HEK293 (cell line): ENCODE measurements at regions not wholly inside any gene's neighbourhood (a gene's known extent, or its start where the extent isn't known, plus 50 kb on each side); places are given as distances from the start of the nearest gene placed in this dataset.

Source experiments
- CTCF ChIA-PET: fragments of 350-600 bp; formaldehyde crosslinking; extraction: SDS; loops from one replicate; lab custom pipeline; 2021; ENCODE audit warnings: antibody characterized with exemption; lab: Yijun Ruan, JAX
- POLR2A ChIA-PET: fragments of 300-600 bp; formaldehyde crosslinking; extraction: SDS; loops from one replicate; lab custom pipeline; 2020; ENCODE audit warnings: antibody characterized with exemption, inconsistent platforms; lab: Yijun Ruan, JAX
- H3K27ac ChIP-seq: fragments of 200-500 bp; sonication (Bioruptor generic); 2 replicates; pipeline ENCODE4 v1.5.1; 2014; ENCODE audit warnings: low read depth, low read length, control low read depth, inconsistent platforms; ENCODE audit errors: extremely low read depth
- H3K36me3 ChIP-seq, 2 experiments: fragments of 200-500 bp in 1 of 2; sonication (Bioruptor generic) in 1 of 2; 1 replicate in 1 of 2; 2 replicates in 1 of 2; pipeline ENCODE4 v1.5.1; 2014 to 2017; ENCODE audit warnings: inconsistent platforms in 2 of 2, low read length in 2 of 2; ENCODE audit not compliant: control insufficient read depth in 2 of 2, insufficient read depth in 1 of 2
- H3K4me1 ChIP-seq: fragments of 200-500 bp; sonication (Bioruptor generic); 2 replicates; pipeline ENCODE4 v1.5.1; 2014; ENCODE audit warnings: mild to moderate bottlenecking, low read length, inconsistent platforms; ENCODE audit not compliant: control insufficient read depth, insufficient read depth
- H3K4me3 ChIP-seq: 2 replicates; pipeline ENCODE4 v1.5.1; 2011; ENCODE audit warnings: low read depth, mild to moderate bottlenecking, control low read depth, low read length, moderate library complexity
- H3K9me3 ChIP-seq: fragments of 200-500 bp; sonication (Bioruptor generic); 2 replicates; pipeline ENCODE4 v1.5.1; 2014; ENCODE audit warnings: low read depth, low read length, inconsistent platforms; ENCODE audit not compliant: control insufficient read depth, insufficient read depth
- BCL11B ChIP-seq: fragments of 450-650 bp; formaldehyde crosslinking; IDR thresholded peaks from 2 replicates; pipeline ENCODE4 v1.5.1; 2016; ENCODE audit warnings: low read depth, missing biosample characterization, missing genetic modification characterization
- KLF1 ChIP-seq: fragments of 450-650 bp; formaldehyde crosslinking; IDR thresholded peaks from 2 replicates; pipeline ENCODE4 v1.5.1; 2016; ENCODE audit warnings: missing biosample characterization, missing genetic modification characterization
- MYNN ChIP-seq: fragments of 450-650 bp; formaldehyde crosslinking; IDR thresholded peaks from 2 replicates; pipeline ENCODE4 v1.5.1; 2016; ENCODE audit warnings: missing biosample characterization, missing genetic modification characterization, borderline replicate concordance
- OVOL3 ChIP-seq: fragments of 450-650 bp; formaldehyde crosslinking; IDR thresholded peaks from 2 replicates; pipeline ENCODE4 v1.5.1; 2016; ENCODE audit warnings: missing biosample characterization, missing genetic modification characterization
- ZFP37 ChIP-seq: fragments of 450-650 bp; formaldehyde crosslinking; IDR thresholded peaks from 2 replicates; pipeline ENCODE4 v1.5.1; 2016; ENCODE audit warnings: missing biosample characterization, missing genetic modification characterization
- ZNF157 ChIP-seq: fragments of 450-650 bp; formaldehyde crosslinking; IDR thresholded peaks from 2 replicates; pipeline ENCODE4 v1.5.1; 2016; ENCODE audit warnings: missing biosample characterization, missing genetic modification characterization
- ZNF2 ChIP-seq: fragments of 450-650 bp; formaldehyde crosslinking; IDR thresholded peaks from 2 replicates; pipeline ENCODE4 v1.5.1; 2016; ENCODE audit warnings: missing biosample characterization, missing genetic modification characterization
- ZNF266 ChIP-seq: fragments of 450-650 bp; formaldehyde crosslinking; IDR thresholded peaks from 2 replicates; pipeline ENCODE4 v1.5.1; 2016; ENCODE audit warnings: missing biosample characterization, missing genetic modification characterization, low read depth
- ZNF274 ChIP-seq, 2 experiments: fragments of 200-500 bp in 1 of 2; fragments of 450-650 bp in 1 of 2; sonication (Bioruptor generic) in 1 of 2; formaldehyde crosslinking in 1 of 2; IDR thresholded peaks; 2 replicates each; pipeline versions ENCODE4 v1.5.1 to v1.6.1; 2014 to 2016; ENCODE audit warnings: borderline replicate concordance in 1 of 2, inconsistent platforms in 1 of 2, low read length in 1 of 2, missing biosample characterization in 1 of 2, missing genetic modification characterization in 1 of 2
- ZNF37A ChIP-seq: fragments of 450-650 bp; IDR thresholded peaks from 2 replicates; pipeline ENCODE4 v1.5.1; 2018; ENCODE audit warnings: missing biosample characterization, missing genetic modification characterization
- ZNF48 ChIP-seq: fragments of 450-650 bp; formaldehyde crosslinking; IDR thresholded peaks from 2 replicates; pipeline ENCODE4 v1.5.1; 2016; ENCODE audit warnings: missing biosample characterization, missing genetic modification characterization
- ZNF521 ChIP-seq: fragments of 450-650 bp; formaldehyde crosslinking; IDR thresholded peaks from 2 replicates; pipeline ENCODE4 v1.5.1; 2017; ENCODE audit warnings: missing biosample characterization, mild to moderate bottlenecking, missing genetic modification characterization
- ZNF558 ChIP-seq: fragments of 450-650 bp; formaldehyde crosslinking; IDR thresholded peaks from 2 replicates; pipeline ENCODE4 v1.5.1; 2016; ENCODE audit warnings: missing biosample characterization, missing genetic modification characterization
- ZNF571 ChIP-seq: fragments of 450-650 bp; formaldehyde crosslinking; IDR thresholded peaks from 2 replicates; pipeline ENCODE4 v1.5.0; 2017; ENCODE audit warnings: missing biosample characterization, missing genetic modification characterization
- ZNF658 ChIP-seq: fragments of 450-650 bp; formaldehyde crosslinking; IDR thresholded peaks from 2 replicates; pipeline ENCODE4; 2016; ENCODE audit warnings: missing biosample characterization, missing genetic modification characterization
- ZNF76 ChIP-seq: fragments of 450-650 bp; formaldehyde crosslinking; IDR thresholded peaks from 2 replicates; pipeline ENCODE4; 2016; ENCODE audit warnings: low read depth, missing biosample characterization, missing genetic modification characterization, borderline replicate concordance
- ZSCAN16 ChIP-seq: fragments of 450-650 bp; formaldehyde crosslinking; IDR thresholded peaks from 2 replicates; pipeline ENCODE4 v1.5.1; 2016; ENCODE audit warnings: missing biosample characterization, missing genetic modification characterization
- ZSCAN23 ChIP-seq: fragments of 450-650 bp; formaldehyde crosslinking; IDR thresholded peaks from 2 replicates; pipeline ENCODE4 v1.5.1; 2016; ENCODE audit warnings: missing biosample characterization, missing genetic modification characterization
- TF ChIP-seq, protein P1 (sequence below): fragments of 450-650 bp; formaldehyde crosslinking; IDR thresholded peaks from 2 replicates; pipeline ENCODE4 v1.5.1; 2017; ENCODE audit warnings: missing biosample characterization, missing genetic modification characterization
- TF ChIP-seq, protein P2 (sequence below): fragments of 450-650 bp; formaldehyde crosslinking; IDR thresholded peaks from 2 replicates; pipeline ENCODE4 v1.5.1; 2017; ENCODE audit warnings: missing biosample characterization, missing genetic modification characterization
- TF ChIP-seq, protein P3 (sequence below): fragments of 450-650 bp; IDR thresholded peaks from 2 replicates; pipeline ENCODE4 v1.5.1; 2018; ENCODE audit warnings: missing biosample characterization, missing genetic modification characterization
- TF ChIP-seq, protein P4 (sequence below): fragments of 450-650 bp; formaldehyde crosslinking; IDR thresholded peaks from 2 replicates; pipeline ENCODE4 v1.5.1; 2016; ENCODE audit warnings: missing biosample characterization, missing genetic modification characterization, low read depth
- TF ChIP-seq, protein P5 (sequence below): fragments of 450-650 bp; formaldehyde crosslinking; IDR thresholded peaks from 2 replicates; pipeline ENCODE4 v1.5.1; 2016; ENCODE audit warnings: missing biosample characterization, missing genetic modification characterization, low read depth

DNA sequence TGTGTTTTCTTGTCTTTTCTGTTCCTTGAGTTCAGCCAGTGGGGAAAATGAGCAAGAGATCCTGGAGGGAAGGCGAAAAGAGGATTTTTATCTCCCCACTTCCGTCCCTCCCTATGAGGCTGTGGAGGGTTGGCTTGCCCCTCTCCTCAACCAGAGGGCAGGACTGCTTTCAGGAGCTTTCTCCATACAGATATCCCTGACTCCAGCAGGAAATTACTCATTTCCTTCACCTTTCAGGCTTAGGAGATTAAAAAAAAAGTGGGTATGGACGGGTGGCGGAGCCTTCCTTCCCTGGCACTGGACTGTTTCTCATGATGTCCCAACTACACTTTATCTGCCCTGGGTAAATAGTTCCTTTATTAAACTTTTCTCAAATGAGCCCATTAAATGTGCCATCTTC is 241.2 kb downstream of the FRK start (continued):
- TF ChIP-seq, protein P1, sequence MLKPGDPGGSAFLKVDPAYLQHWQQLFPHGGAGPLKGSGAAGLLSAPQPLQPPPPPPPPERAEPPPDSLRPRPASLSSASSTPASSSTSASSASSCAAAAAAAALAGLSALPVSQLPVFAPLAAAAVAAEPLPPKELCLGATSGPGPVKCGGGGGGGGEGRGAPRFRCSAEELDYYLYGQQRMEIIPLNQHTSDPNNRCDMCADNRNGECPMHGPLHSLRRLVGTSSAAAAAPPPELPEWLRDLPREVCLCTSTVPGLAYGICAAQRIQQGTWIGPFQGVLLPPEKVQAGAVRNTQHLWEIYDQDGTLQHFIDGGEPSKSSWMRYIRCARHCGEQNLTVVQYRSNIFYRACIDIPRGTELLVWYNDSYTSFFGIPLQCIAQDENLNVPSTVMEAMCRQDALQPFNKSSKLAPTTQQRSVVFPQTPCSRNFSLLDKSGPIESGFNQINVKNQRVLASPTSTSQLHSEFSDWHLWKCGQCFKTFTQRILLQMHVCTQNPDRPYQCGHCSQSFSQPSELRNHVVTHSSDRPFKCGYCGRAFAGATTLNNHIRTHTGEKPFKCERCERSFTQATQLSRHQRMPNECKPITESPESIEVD (tag by site-specific recombination), result no peak
- TF ChIP-seq, protein P2, sequence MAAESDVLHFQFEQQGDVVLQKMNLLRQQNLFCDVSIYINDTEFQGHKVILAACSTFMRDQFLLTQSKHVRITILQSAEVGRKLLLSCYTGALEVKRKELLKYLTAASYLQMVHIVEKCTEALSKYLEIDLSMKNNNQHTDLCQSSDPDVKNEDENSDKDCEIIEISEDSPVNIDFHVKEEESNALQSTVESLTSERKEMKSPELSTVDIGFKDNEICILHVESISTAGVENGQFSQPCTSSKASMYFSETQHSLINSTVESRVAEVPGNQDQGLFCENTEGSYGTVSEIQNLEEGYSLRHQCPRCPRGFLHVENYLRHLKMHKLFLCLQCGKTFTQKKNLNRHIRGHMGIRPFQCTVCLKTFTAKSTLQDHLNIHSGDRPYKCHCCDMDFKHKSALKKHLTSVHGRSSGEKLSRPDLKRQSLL, result no peak
- no peak for TF ChIP-seq ZNF274 (IDR thresholded peaks at IDR 0.05; ENCODE audit: low read length)
- TF ChIP-seq ZNF274 (tag by site-specific recombination; IDR thresholded peaks at IDR 0.05; ENCODE audit: borderline replicate concordance), result no peak
- TF ChIP-seq ZSCAN16 (tag by site-specific recombination), result no peak
- TF ChIP-seq, protein P3, sequence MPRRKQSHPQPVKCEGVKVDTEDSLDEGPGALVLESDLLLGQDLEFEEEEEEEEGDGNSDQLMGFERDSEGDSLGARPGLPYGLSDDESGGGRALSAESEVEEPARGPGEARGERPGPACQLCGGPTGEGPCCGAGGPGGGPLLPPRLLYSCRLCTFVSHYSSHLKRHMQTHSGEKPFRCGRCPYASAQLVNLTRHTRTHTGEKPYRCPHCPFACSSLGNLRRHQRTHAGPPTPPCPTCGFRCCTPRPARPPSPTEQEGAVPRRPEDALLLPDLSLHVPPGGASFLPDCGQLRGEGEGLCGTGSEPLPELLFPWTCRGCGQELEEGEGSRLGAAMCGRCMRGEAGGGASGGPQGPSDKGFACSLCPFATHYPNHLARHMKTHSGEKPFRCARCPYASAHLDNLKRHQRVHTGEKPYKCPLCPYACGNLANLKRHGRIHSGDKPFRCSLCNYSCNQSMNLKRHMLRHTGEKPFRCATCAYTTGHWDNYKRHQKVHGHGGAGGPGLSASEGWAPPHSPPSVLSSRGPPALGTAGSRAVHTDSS (tag by site-specific recombination), result no peak
- TF ChIP-seq ZNF37A (tag by site-specific recombination), result no peak
- TF ChIP-seq ZNF558, result no peak
- no peak for TF ChIP-seq ZNF266 (tag by site-specific recombination)

DNA sequence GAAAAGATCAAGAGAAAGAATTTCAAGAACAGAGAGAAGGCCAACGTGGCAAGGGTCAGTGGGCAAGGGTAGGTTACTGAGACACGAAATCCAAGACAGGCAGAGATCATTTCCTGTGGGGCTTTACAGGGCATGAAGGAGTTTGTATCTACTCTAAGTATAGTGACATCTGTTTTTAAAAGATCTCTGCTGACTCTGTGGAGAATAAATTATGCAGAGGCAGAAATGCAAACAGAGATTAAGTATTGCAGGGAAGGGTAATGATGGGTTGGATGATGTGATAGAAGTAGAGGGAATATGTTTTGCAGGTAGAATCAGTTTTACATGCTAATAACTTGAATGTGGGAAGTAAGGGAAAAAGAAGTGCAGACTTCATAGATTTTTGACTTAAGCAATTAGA is 243.5 kb downstream of the FRK start:
- ChIA-PET CTCF (interaction anchor here (0.7 kb wide), 1 partner anchor 272 kb away, joined by 4 read pairs; no protein-coding TSS in a partner anchor), POLR2A (no interaction called here)
- H3K4me1 ChIP-seq, result peaks cover 12% of the 10 kb centered on the region
- TF ChIP-seq MYNN (no peak), OVOL3 (no peak)
- TF ChIP-seq, all 188 proteins: peak for 0
- Histone ChIP-seq H3K27ac (no peak overlapping the region), H3K9me3 (no peaks in the 10 kb centered on the region), H3K36me3 (no peaks in the 10 kb centered on the region), H3K4me3 (no peak overlapping the region)

DNA sequence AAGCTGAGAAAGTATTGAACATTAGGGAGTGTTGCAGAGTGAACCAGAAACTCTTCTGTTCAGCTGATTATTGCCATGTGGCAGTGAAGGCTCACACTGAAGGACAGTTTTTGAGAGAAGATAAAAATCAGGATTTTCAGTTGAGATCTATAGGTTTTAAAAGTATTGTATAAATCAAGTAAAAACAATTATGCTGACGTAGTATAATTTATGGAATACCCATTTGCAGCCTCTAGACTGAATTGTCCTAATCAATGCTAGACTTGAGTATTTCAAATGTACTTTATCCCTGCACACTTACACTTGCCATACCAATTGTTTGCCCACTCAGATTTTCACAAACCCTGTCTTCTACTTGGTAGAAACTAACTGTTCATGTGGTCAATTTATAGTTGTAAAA is 245.8 kb downstream of the FRK start:
- H3K36me3 ChIP-seq, result no peaks in the 10 kb centered on the region
- H3K4me3 ChIP-seq, result no peak overlapping the region
- no peak overlapping the region for H3K27ac ChIP-seq
- CTCF ChIA-PET, result no interaction called here
- H3K4me1 ChIP-seq, result peaks cover 12% of the 10 kb centered on the region
- POLR2A ChIA-PET, result no interaction called here
- no peaks in the 10 kb centered on the region for H3K9me3 ChIP-seq
- TF ChIP-seq ZNF48 (no peak), ZNF274 (IDR thresholded peaks at IDR 0.05; ENCODE audit: low read length) (no peak), ZNF274 (tag by site-specific recombination; IDR thresholded peaks at IDR 0.05; ENCODE audit: borderline replicate concordance) (no peak), KLF1 (tag by site-specific recombination) (no peak), ZNF658 (tag by site-specific recombination) (no peak), ZNF521 (tag by site-specific recombination) (no peak), ZNF157 (tag by site-specific recombination) (no peak), ZSCAN23 (tag by site-specific recombination) (no peak)

DNA sequence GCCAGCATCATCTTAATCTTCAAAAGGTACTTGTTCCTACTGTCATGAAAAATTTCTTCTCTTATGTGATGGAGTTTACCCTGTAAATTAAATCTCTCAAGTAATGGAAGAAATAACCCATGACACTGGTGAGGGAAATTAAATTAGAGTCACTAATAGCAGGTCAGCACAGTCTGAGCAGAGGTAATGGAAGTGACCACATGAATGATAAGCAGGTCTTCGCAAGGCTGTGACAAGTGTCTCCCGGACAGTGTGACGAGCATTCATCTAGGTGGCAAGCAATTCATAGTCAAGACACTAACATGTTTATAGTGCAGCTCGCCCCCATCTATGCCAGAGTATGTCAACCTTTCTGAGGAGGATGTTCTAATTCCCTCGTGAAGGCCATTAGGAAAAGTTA is 249.2 kb downstream of the FRK start:
- CTCF ChIA-PET, result interaction anchor here (0.6 kb wide), 1 partner anchor 19 kb away, joined by 3 read pairs; no protein-coding TSS in a partner anchor
- TF ChIP-seq ZNF76, result no peak
- no peak for TF ChIP-seq ZNF2 (tag by site-specific recombination)
- TF ChIP-seq, protein P4, sequence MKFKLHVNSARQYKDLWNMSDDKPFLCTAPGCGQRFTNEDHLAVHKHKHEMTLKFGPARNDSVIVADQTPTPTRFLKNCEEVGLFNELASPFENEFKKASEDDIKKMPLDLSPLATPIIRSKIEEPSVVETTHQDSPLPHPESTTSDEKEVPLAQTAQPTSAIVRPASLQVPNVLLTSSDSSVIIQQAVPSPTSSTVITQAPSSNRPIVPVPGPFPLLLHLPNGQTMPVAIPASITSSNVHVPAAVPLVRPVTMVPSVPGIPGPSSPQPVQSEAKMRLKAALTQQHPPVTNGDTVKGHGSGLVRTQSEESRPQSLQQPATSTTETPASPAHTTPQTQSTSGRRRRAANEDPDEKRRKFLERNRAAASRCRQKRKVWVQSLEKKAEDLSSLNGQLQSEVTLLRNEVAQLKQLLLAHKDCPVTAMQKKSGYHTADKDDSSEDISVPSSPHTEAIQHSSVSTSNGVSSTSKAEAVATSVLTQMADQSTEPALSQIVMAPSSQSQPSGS (tag by site-specific recombination), result no peak
- no peak for TF ChIP-seq KLF1 (tag by site-specific recombination)
- TF ChIP-seq BCL11B, result no peak
- TF ChIP-seq, protein P5, sequence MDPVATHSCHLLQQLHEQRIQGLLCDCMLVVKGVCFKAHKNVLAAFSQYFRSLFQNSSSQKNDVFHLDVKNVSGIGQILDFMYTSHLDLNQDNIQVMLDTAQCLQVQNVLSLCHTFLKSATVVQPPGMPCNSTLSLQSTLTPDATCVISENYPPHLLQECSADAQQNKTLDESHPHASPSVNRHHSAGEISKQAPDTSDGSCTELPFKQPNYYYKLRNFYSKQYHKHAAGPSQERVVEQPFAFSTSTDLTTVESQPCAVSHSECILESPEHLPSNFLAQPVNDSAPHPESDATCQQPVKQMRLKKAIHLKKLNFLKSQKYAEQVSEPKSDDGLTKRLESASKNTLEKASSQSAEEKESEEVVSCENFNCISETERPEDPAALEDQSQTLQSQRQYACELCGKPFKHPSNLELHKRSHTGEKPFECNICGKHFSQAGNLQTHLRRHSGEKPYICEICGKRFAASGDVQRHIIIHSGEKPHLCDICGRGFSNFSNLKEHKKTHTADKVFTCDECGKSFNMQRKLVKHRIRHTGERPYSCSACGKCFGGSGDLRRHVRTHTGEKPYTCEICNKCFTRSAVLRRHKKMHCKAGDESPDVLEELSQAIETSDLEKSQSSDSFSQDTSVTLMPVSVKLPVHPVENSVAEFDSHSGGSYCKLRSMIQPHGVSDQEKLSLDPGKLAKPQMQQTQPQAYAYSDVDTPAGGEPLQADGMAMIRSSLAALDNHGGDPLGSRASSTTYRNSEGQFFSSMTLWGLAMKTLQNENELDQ (tag by site-specific recombination), result no peak
- TF ChIP-seq ZNF571 (tag by site-specific recombination), result no peak
- no peak for TF ChIP-seq ZFP37 (tag by site-specific recombination)

More for the DNA sequence above, 249.2 kb downstream of the FRK start:
- Histone ChIP-seq H3K27ac (no peak overlapping the region), H3K4me3 (no peak overlapping the region), H3K36me3 (no peaks in the 10 kb centered on the region), H3K9me3 (no peaks in the 10 kb centered on the region), H3K4me1 (peaks cover 2% of the 10 kb centered on the region)
- POLR2A ChIA-PET, result no interaction called here
